ENCODE measurements at regions not wholly inside any gene's neighbourhood (a gene's known extent, or its start where the extent isn't known, plus 50 kb on each side); places are given as distances from the start of the nearest gene placed in this dataset.

GRCh38 chr1:56417646-56418045 lies 161.7 kb downstream of the PLPP3 start:
- no peak for DNase-seq (ENCODE audit: low spot score)

GRCh38 chr1:56416495-56416894 lies 162.9 kb downstream of the PLPP3 start:
- no peak for DNase-seq (ENCODE audit: low spot score)

GRCh38 chr1:56415720-56416119 lies 163.6 kb downstream of the PLPP3 start:
- no peak for DNase-seq (ENCODE audit: low spot score)

- no peak for DNase-seq (ENCODE audit: low spot score)
Observed at GRCh38 chr1:56415258-56415657, 164.1 kb downstream of the PLPP3 start.

- no peak for DNase-seq (ENCODE audit: low spot score)
Observed at GRCh38 chr1:56414728-56415224, 164.6 kb downstream of the PLPP3 start.

- DNase-seq (ENCODE audit: low spot score), result no peak
Observed at GRCh38 chr1:56413671-56414199, 165.6 kb downstream of the PLPP3 start.

- DNase-seq (ENCODE audit: low spot score), result no peak
Observed at GRCh38 chr1:56411484-56412180, 167.7 kb downstream of the PLPP3 start.

GRCh38 chr1:56411021-56411420 lies 168.3 kb downstream of the PLPP3 start:
- DNase-seq (ENCODE audit: low spot score), result no peak

- no peak for DNase-seq (ENCODE audit: low spot score)
Observed at GRCh38 chr1:56410405-56410804, 169.0 kb downstream of the PLPP3 start.

- DNase-seq (ENCODE audit: low spot score), result no peak
Observed at GRCh38 chr1:56409112-56409691, 170.2 kb downstream of the PLPP3 start.

GRCh38 chr1:56406821-56407220 lies 172.5 kb downstream of the PLPP3 start:
- no peak for DNase-seq (ENCODE audit: low spot score)

GRCh38 chr1:56404561-56405030 lies 174.8 kb downstream of the PLPP3 start:
- DNase-seq (ENCODE audit: low spot score), result no peak

- no peak for DNase-seq (ENCODE audit: low spot score)
Observed at GRCh38 chr1:56404066-56404465, 175.3 kb downstream of the PLPP3 start.

GRCh38 chr1:56403321-56403720 lies 176.0 kb downstream of the PLPP3 start:
- no peak for DNase-seq (ENCODE audit: low spot score)

GRCh38 chr1:56401191-56401590 lies 178.2 kb downstream of the PLPP3 start:
- DNase-seq (ENCODE audit: low spot score), result no peak

- no peak for DNase-seq (ENCODE audit: low spot score)
Observed at GRCh38 chr1:56400526-56400925, 178.8 kb downstream of the PLPP3 start.

GRCh38 chr1:56399795-56400194 lies 179.6 kb downstream of the PLPP3 start:
- DNase-seq (ENCODE audit: low spot score), result no peak

- DNase-seq (ENCODE audit: low spot score), result no peak
Observed at GRCh38 chr1:56399326-56399725, 180.0 kb downstream of the PLPP3 start.

GRCh38 chr1:56397811-56398231 lies 181.5 kb downstream of the PLPP3 start:
- DNase-seq (ENCODE audit: low spot score), result no peak

- no peak for DNase-seq (ENCODE audit: low spot score)
Observed at GRCh38 chr1:56397409-56397808, 182.0 kb downstream of the PLPP3 start.

GRCh38 chr1:56396581-56396980 lies 182.8 kb downstream of the PLPP3 start:
- DNase-seq (ENCODE audit: low spot score), result no peak

GRCh38 chr1:56395776-56396175 lies 183.6 kb downstream of the PLPP3 start:
- DNase-seq (ENCODE audit: low spot score), result no peak

GRCh38 chr1:56394298-56394697 lies 185.1 kb downstream of the PLPP3 start:
- no peak for DNase-seq (ENCODE audit: low spot score)

All from activated CD4-positive, alpha-beta T cell treated with anti-CD3 and anti-CD28 coated beads, Interleukin-2, Interleukin-4, amounts not matched to agents 100 ng/mL and 50 ng/mL, durations not matched to agents 16 hours and 8 hours (primary cell).